HCT116 (cell line): ENCODE measurements at regions not wholly inside any gene's neighbourhood (a gene's known extent, or its start where the extent isn't known, plus 50 kb on each side); places are given as distances from the start of the nearest gene placed in this dataset.
A peak's percentile ranks its signal among the peaks of the same experiment; 100 is the strongest.

Experiments used
- ATAC-seq: fragments of 200-7000 bp; cut with Tn5 transposase; 2 replicates; pipeline ENCODE4 v1.9.1; 2020; ENCODE audit warnings: mild to moderate bottlenecking, moderate library complexity
- BruUV-seq: library from RNA; stranded (reverse); fragments of 400-500 nt; replicated peaks from 2 replicates; lab custom pipeline; 2021; lab: Mats Ljungman, UMichigan
- CTCF ChIA-PET: fragments of 300-600 bp; sonication (Branson Sonifier 250); formaldehyde crosslinking; loops from one replicate; lab custom pipeline; 2021; ENCODE audit warnings: antibody characterized with exemption; lab: Charles Lee
- POLR2A ChIA-PET: fragments of 300-600, 350-600 bp; sonication (Branson Sonifier 250); formaldehyde crosslinking; loops from one replicate; lab custom pipeline; 2021; ENCODE audit warnings: antibody characterized with exemption; lab: Charles Lee
- RAD21 ChIA-PET, 2 experiments: fragments of 300-600 bp; sonication (Branson Sonifier 250); formaldehyde crosslinking; loops; one replicate each; lab custom pipeline; 2023; ENCODE audit warnings: low total read pairs in 2 of 2; ENCODE audit not compliant: uncharacterized antibody in 2 of 2, unreplicated experiment in 2 of 2, low non-redundant PET in 1 of 2; lab: Charles Lee
- DNase-seq: peaks from one replicate; pipeline ENCODE4 v3.0.0-alpha.2; 2010; ENCODE audit warnings: low read depth, low spot score
- H2AFZ ChIP-seq: fragments of 200-600 bp; shearing (Covaris generic), sonication (generic); 2 replicates; pipeline ENCODE4 v1.6.1; 2017; ENCODE audit warnings: low read depth, mixed run types, mixed read lengths, antibody characterized with exemption, low read length; ENCODE audit not compliant: poor library complexity, severe bottlenecking
- H3K27ac ChIP-seq: 2 replicates; pipeline ENCODE4 v1.5.1; 2012; ENCODE audit warnings: low read depth, low read length
- H3K27me3 ChIP-seq: fragments of 200-600 bp; sonication (generic); 2 replicates; pipeline ENCODE4 v1.6.1; 2016; ENCODE audit warnings: mixed run types, low read length, mixed read lengths; ENCODE audit not compliant: insufficient read depth
- H3K36me3 ChIP-seq, 2 experiments: fragments of 200-500 bp in 1 of 2; fragments of 200-600 bp in 1 of 2; sonication (Bioruptor generic) in 1 of 2; sonication (generic) in 1 of 2; 2 replicates each; pipeline versions ENCODE4 v1.5.1 to v1.6.1; 2014 to 2016; ENCODE audit warnings: low read length in 2 of 2, inconsistent platforms in 1 of 2, mixed read lengths in 1 of 2, mixed run types in 1 of 2; ENCODE audit not compliant: insufficient read depth in 2 of 2, control insufficient read depth in 1 of 2
- H3K4me1 ChIP-seq, 2 experiments: fragments of 200-600 bp in 1 of 2; sonication (generic) in 1 of 2; 2 replicates each; pipeline versions ENCODE4 v1.5.1 to v1.6.1; 2012 to 2017; ENCODE audit warnings: low read length in 2 of 2, inconsistent platforms in 1 of 2, mild to moderate bottlenecking in 1 of 2, mixed read lengths in 1 of 2, mixed run types in 1 of 2, moderate library complexity in 1 of 2; ENCODE audit not compliant: insufficient read depth in 2 of 2, control insufficient read depth in 1 of 2
- H3K4me2 ChIP-seq: fragments of 200-600 bp; sonication (generic); 2 replicates; pipeline ENCODE4 v1.6.1; 2017; ENCODE audit warnings: mixed run types, low read length, mixed read lengths
- H3K4me3 ChIP-seq, 2 experiments: fragments of 200-600 bp in 1 of 2; sonication (generic) in 1 of 2; replicated peaks in 1 of 2; 2 replicates each; pipeline ENCODE4 v1.5.1; 2011 to 2016; ENCODE audit warnings: low read length in 2 of 2, control low read depth in 1 of 2, low read depth in 1 of 2, mild to moderate bottlenecking in 1 of 2, mixed read lengths in 1 of 2, mixed run types in 1 of 2
- H3K79me2 ChIP-seq: fragments of 200-600 bp; sonication (generic); 2 replicates; pipeline ENCODE4 v1.6.1; 2017; ENCODE audit warnings: mild to moderate bottlenecking, mixed run types, low read length, moderate library complexity, mixed read lengths; ENCODE audit not compliant: insufficient read depth
- H3K9ac ChIP-seq: fragments of 200-600 bp; sonication (generic); 2 replicates; pipeline ENCODE4 v1.6.1; 2016; ENCODE audit warnings: low read length, mixed read lengths
- H3K9me2 ChIP-seq: fragments of 200-600 bp; sonication (generic), shearing (Covaris generic); 2 replicates; pipeline ENCODE4 v1.6.1; 2017; ENCODE audit warnings: mixed run types, mild to moderate bottlenecking, moderate library complexity; ENCODE audit not compliant: insufficient read depth
- H3K9me3 ChIP-seq, 2 experiments: fragments of 200-500 bp in 1 of 2; fragments of 200-600 bp in 1 of 2; sonication (Bioruptor generic) in 1 of 2; sonication (generic) in 1 of 2; 2 replicates each; pipeline ENCODE4 v1.6.1; 2014 to 2017; ENCODE audit warnings: low read length in 2 of 2, mixed read lengths in 2 of 2, inconsistent platforms in 1 of 2, low read depth in 1 of 2, mild to moderate bottlenecking in 1 of 2, mixed run types in 1 of 2, moderate library complexity in 1 of 2; ENCODE audit not compliant: control insufficient read depth in 1 of 2, insufficient read depth in 1 of 2
- H4K20me1 ChIP-seq: fragments of 200-600 bp; sonication (generic), shearing (Covaris generic); 2 replicates; pipeline ENCODE4 v1.6.1; 2017; ENCODE audit warnings: mixed run types, mild to moderate bottlenecking, moderate library complexity; ENCODE audit not compliant: insufficient read depth
- CEBPB ChIP-seq: IDR thresholded peaks from 2 replicates; pipeline ENCODE4 v1.6.1; 2012; ENCODE audit warnings: low read depth
- EGR1 ChIP-seq: IDR thresholded peaks from 2 replicates; pipeline ENCODE4 v1.6.1; 2012; ENCODE audit warnings: low read depth
- ELF1 ChIP-seq: IDR thresholded peaks from 2 replicates; pipeline ENCODE4 v1.6.1; 2012; ENCODE audit warnings: low read depth, borderline replicate concordance
- EZH2 ChIP-seq: fragments of 200-600 bp; sonication (generic); IDR thresholded peaks from 2 replicates; pipeline ENCODE4 v1.6.1; 2017; ENCODE audit warnings: antibody characterized with exemption, mixed run types
- FOSL1 ChIP-seq: IDR thresholded peaks from 2 replicates; pipeline ENCODE4 v1.6.1; 2012; ENCODE audit warnings: low read depth
- JUND ChIP-seq: IDR thresholded peaks from 2 replicates; pipeline ENCODE4 v1.6.1; 2012
- MAX ChIP-seq: IDR thresholded peaks from 2 replicates; pipeline ENCODE4 v1.6.1; 2012
- RAD21 ChIP-seq: IDR thresholded peaks from 2 replicates; pipeline ENCODE4 v1.6.1; 2012; ENCODE audit warnings: low read depth, mild to moderate bottlenecking
- SIN3A ChIP-seq: IDR thresholded peaks from 2 replicates; pipeline ENCODE4 v1.6.1; 2012; ENCODE audit warnings: low read depth
- SP1 ChIP-seq: IDR thresholded peaks from 2 replicates; pipeline ENCODE4 v1.6.1; 2012; ENCODE audit warnings: low read depth
- SRF ChIP-seq: IDR thresholded peaks from 2 replicates; pipeline ENCODE4 v1.6.1; 2012; ENCODE audit warnings: low read depth
- ZNF274 ChIP-seq: fragments of 200-500 bp; sonication (Bioruptor generic); IDR thresholded peaks from 2 replicates; pipeline ENCODE4 v1.6.1; 2014; ENCODE audit warnings: mild to moderate bottlenecking, low read depth, low read length, inconsistent platforms
- intact Hi-C: fragments of 100-400 bp; cut with micrococcal nuclease; formaldehyde crosslinking; loops from 2 replicates; pipeline ENCODE4 v1.10.0; 2022

DNA sequence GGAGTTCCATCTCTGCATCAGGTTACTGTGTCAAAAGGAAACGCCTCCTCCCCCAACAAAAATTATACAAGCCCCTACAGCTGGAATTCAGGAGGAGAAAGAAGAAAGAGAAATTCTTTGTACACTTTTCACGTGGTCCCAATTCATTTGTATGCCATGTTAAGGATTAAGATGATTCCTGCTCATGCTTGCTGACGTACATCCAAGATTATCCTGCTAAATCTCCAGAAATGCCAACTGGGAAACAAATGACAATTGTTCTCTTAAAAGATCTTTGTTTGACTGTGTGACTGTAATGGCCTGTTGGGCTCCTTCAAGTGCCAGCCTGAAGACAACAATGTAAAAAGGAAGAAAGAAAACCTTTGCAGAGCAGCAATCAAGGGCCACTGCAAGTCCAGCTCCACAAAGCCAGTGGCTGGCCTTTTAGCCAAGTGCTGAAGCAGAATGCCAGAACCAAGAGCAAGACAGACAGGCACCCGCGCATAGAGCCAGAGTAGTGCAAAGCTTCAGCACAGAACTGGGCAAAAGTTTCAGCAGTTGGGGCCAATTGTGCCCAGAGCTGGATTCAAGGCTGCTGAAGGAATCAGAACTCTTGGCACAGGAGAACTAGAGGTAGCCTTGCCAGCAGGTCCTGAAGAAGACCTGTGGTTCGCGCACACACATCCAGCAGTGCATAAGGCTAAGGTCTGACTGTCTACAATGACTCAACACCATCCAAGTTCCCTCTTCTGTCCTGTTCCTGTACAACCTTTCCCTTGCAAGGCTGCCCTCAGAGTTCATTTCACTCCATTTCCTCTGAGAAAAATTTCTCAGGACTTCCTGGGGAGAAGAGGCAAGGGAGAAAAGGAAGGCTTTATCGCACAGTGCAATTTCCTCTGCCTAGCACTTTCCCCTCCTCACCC is 209.7 kb upstream of the BMP4 start:
- ATAC-seq (no peak), DNase-seq (no peak)
- H3K9me3 ChIP-seq: no peaks in the 10 kb centered on the region
- no peaks in the 10 kb centered on the region for H3K36me3 ChIP-seq
- TF ChIP-seq CEBPB: no peak
- no peak for TF ChIP-seq SIN3A
- TF ChIP-seq SRF: no peak
- no peak for TF ChIP-seq RAD21
- TF ChIP-seq EZH2: no peak
- no peak for TF ChIP-seq FOSL1
- TF ChIP-seq ZNF274: no peak
- no peak for TF ChIP-seq ELF1
- no peak for TF ChIP-seq JUND
- intact Hi-C loops: no loop called here
- H4K20me1 ChIP-seq: no peaks in the 10 kb centered on the region
- ChIA-PET RAD21 (no interaction called here), POLR2A (no interaction called here), CTCF (interaction anchor here (0.9 kb wide), 1 partner anchor 9 kb away, joined by 5 read pairs; no protein-coding TSS in a partner anchor)
- H3K4me3 ChIP-seq: no peak overlapping the region
- no peak overlapping the region for H3K9ac ChIP-seq
- H3K27me3 ChIP-seq: no peaks in the 10 kb centered on the region
- H3K4me1 ChIP-seq: peaks cover 28 to 31% of the 10 kb centered on the region in 2 experiments
- H3K27ac ChIP-seq: no peak overlapping the region
- H3K79me2 ChIP-seq: no peaks in the 10 kb centered on the region
- H3K9me2 ChIP-seq: no peaks in the 10 kb centered on the region
- H3K4me2 ChIP-seq: no peak overlapping the region
- BruUV-seq: no TSS peak
- H2AFZ ChIP-seq: peak overlapping the region; percentile 31

GRCh38 chr14:54168489-54168888 is 211.9 kb upstream of the BMP4 start:
- no TSS peak for BruUV-seq
- no peaks in the 10 kb centered on the region for H3K27me3 ChIP-seq
- H3K4me1 ChIP-seq: peaks cover 28 to 31% of the 10 kb centered on the region in 2 experiments
- H4K20me1 ChIP-seq: no peaks in the 10 kb centered on the region
- peak overlapping the region; percentile 25 for H2AFZ ChIP-seq
- RAD21 ChIA-PET: no interaction called here
- CTCF ChIA-PET: no interaction called here
- intact Hi-C loops: loop anchor here (2.0 kb wide), 1 partner anchor 62 kb away; no protein-coding TSS in a partner anchor
- H3K9me2 ChIP-seq: no peaks in the 10 kb centered on the region
- DNase-seq (no peak), ATAC-seq (peak; percentile 46; the same call in 1 of the 2 replicates)
- H3K9me3 ChIP-seq: no peaks in the 10 kb centered on the region
- H3K9ac ChIP-seq: peak overlapping the region; percentile 33; the same call in 1 of the 2 replicates
- no peak overlapping the region for H3K4me3 ChIP-seq
- H3K4me2 ChIP-seq: peak overlapping the region; percentile 45
- H3K36me3 ChIP-seq: no peaks in the 10 kb centered on the region
- POLR2A ChIA-PET: no interaction called here
- peak overlapping the region; percentile 73 for H3K27ac ChIP-seq
- no peaks in the 10 kb centered on the region for H3K79me2 ChIP-seq
- no peak for TF ChIP-seq EGR1
- no peak for TF ChIP-seq EZH2
- TF ChIP-seq SP1: peak; percentile 28; the same call in 1 of the 2 replicates
- TF ChIP-seq MAX: peak; percentile 14; the same call in 1 of the 2 replicates
